Neural progenitor cell (in vitro differentiated cells): ENCODE measurements at regions not wholly inside any gene's neighbourhood (a gene's known extent, or its start where the extent isn't known, plus 50 kb on each side); places are given as distances from the start of the nearest gene placed in this dataset.

Source experiments
- EZH2 ChIP-seq: fragments of 200-600 bp; sonication (generic); IDR thresholded peaks from 2 replicates; pipeline ENCODE4 v1.6.1; 2017; ENCODE audit warnings: antibody characterized with exemption, mild to moderate bottlenecking, moderate library complexity
- TF ChIP-seq, protein P1 (sequence below): fragments of 200-600 bp; sonication (generic); IDR thresholded peaks from 2 replicates; pipeline ENCODE4 v1.5.1; 2017; ENCODE audit warnings: antibody characterized with exemption, mild to moderate bottlenecking

DNA sequence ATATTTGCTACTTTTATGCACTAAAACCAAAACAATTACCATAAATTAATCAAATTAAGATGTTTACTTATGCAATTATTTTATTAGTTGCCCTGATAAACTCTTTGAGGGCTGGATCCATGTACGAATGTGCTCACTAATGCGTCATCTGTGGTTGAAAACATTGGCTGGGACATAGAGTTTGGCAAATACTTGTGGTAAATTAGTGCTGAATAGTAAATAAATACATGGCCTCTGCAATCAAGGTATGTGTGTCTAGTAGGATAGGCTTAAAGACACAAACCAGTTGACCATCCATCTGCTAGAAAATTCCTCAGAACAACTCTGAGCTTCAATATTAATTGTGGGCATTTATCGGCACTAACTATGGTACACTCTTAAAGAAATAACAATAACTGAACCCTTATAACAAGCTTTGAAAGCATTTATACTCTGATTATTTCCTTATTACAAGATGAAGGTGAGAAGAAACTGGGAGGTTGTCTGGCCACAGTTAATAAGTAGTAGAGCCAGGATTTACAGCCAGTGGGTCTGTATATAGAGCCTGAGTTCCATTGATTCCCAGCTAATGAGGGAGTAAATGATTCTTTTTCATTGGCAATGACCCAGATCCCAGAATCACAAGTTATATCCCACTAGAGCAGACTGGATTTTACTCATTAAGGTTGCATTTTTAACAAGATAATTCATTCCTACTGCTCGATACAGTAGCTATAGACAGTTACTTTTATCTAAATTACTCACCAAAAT is 169.5 kb upstream of the CNTN6 start:
- TF ChIP-seq, protein P1, sequence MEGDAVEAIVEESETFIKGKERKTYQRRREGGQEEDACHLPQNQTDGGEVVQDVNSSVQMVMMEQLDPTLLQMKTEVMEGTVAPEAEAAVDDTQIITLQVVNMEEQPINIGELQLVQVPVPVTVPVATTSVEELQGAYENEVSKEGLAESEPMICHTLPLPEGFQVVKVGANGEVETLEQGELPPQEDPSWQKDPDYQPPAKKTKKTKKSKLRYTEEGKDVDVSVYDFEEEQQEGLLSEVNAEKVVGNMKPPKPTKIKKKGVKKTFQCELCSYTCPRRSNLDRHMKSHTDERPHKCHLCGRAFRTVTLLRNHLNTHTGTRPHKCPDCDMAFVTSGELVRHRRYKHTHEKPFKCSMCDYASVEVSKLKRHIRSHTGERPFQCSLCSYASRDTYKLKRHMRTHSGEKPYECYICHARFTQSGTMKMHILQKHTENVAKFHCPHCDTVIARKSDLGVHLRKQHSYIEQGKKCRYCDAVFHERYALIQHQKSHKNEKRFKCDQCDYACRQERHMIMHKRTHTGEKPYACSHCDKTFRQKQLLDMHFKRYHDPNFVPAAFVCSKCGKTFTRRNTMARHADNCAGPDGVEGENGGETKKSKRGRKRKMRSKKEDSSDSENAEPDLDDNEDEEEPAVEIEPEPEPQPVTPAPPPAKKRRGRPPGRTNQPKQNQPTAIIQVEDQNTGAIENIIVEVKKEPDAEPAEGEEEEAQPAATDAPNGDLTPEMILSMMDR = no peak
- no peak for TF ChIP-seq EZH2
